Stimulated activated CD4-positive, alpha-beta T cell treated with anti-CD3 and anti-CD28 coated beads, Interleukin-12 subunit alpha, Interleukin-12 subunit beta, amount 100 ng/mL, for 24 hours (primary cell): ENCODE measurements at regions not wholly inside any gene's neighbourhood (a gene's known extent, or its start where the extent isn't known, plus 50 kb on each side); places are given as distances from the start of the nearest gene placed in this dataset.
"Not testable (repeated sequence)": the region's sequence is repeated elsewhere in the genome, so short reads cannot be mapped to it uniquely, and the experiment has no call there.

Source experiments
- DNase-seq, 2 experiments: peaks; one replicate each; pipeline ENCODE4 v3.0.0-alpha.2; 2020; ENCODE audit warnings: low read depth in 2 of 2

DNA sequence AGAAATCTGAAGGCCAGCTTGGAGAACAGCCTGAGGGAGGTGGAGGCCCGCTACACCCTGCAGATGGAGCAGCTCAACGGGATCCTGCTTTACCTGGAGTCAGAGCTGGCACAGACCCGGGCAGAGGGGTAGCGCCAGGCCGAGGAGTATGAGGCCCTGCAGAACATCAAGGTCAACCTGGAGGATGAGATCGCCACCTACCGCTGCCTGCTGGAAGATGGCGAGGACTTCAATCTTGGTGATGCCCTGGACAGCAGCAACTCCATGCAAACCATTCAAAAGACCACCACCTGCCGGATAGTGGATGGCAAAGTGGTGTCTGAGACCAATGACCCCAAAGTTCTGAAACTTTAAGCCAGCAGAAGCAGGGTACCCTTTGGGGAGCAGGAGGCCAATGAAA is 318.4 kb downstream of the ZFHX3 start:
- DNase-seq, result not testable (repeated sequence)

DNA sequence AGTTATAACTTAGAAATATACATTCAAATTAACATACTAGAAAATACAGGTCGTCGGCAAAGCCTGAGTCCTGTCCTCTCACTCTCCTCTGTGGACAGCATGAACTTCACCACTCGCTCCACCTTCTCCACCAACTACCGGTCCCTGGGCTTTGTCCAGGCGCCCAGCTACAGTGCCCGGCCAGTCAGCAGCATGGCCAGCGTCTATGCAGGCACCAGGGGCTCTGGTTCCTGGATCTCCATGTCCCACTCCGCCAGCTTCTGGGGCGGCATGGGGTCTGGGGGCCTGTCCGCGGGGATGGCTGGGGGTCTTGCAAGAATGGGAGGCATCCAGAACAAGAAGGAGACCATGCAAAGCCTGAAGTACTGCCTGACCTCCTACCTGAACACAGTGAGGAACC is 319.4 kb downstream of the ZFHX3 start:
- DNase-seq, result no peak

DNA sequence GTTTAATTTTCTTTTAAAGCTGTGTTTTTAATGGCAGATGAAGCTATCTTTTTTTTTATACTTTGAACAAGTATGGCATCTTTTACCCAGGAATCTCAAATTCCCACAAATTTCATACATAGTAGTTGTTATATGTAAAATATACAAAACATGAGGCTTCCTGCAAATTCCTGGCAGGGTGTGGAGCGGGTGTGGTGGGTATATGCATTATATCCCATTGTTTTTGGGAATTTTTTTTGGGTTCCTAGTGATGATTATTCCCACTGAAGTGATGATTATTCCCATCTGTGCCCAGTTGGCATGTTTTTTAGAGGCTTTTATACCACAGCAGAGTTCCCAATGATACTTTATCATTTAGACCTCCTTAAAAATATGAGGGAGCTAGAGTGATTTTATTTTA is 320.4 kb downstream of the ZFHX3 start:
- no peak for DNase-seq

DNA sequence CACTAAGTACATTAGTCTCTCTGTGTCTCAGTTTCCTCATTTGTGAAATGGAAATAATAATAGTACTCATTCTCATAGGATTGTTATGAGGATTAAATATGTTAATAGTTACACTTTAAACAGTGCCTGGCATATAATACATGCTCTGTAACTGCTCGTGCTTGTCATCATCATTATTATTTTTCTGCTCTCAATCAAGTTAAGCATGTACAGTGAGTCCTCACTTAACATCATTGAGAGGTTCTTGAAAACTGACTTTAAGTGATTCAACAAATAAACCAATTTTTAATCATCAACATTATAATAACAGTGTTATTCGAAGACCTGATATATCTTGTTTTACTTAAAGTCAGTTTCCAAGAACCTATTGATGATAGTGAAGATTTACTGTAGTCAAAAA is 322.3 kb downstream of the ZFHX3 start:
- DNase-seq, result no peak

DNA sequence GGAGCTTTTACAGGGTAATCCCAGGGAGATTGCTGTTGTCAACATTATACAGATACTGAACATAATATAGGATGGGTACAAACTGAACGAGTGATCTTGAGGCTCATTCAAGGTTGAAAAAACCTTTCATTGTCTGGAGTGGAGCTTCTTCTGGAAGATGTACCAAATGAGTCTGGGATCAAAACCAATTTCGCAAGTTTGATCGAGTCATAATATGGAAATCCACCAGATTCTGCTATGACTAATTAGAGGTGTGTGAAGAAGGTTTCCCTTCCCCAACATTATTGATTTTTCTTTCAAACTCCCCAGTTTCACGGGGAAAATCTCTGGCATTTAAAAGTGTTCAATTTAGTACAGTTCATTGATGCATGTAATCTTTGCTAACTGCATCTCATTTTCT is 324.1 kb downstream of the ZFHX3 start:
- DNase-seq, result no peak

DNA sequence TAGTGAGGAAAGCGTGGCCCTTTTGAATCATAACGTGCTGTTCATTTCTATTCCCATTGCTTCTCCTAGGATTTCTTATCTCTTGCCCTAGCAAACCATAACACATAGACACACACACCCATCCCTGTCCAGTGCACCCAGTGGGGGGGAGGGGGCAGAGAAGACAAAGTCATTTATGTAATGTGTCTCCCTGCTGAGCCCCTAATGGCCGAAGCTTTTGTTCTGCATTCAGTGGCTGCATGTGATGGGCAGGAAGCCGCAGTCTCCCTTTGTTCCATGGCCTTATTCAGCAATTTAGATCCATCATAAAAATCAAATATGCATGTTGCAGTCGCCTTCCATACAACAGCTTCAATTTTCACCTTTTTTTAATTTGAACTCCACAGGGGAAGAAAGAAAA is 325.4 kb downstream of the ZFHX3 start:
- DNase-seq, result no peak

DNA sequence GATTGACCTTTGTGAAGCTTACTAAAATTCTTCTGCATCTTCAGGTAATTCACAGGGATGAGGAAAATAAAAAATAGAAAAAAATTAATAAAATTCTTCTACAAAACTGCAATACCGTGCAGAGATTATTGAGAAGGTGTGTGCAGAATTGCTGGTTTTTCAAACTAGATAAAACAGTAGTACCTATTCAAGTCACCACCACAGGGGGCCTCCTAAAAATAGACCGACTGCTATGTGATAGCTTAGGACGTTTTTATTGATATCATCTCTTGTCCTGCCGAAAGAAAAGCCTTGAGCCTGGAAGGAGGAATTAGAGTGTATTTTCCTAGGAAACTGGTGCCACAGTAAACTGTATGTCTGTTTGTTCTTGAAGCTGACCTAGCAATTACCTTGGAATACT is 325.9 kb downstream of the ZFHX3 start:
- no peak for DNase-seq

DNA sequence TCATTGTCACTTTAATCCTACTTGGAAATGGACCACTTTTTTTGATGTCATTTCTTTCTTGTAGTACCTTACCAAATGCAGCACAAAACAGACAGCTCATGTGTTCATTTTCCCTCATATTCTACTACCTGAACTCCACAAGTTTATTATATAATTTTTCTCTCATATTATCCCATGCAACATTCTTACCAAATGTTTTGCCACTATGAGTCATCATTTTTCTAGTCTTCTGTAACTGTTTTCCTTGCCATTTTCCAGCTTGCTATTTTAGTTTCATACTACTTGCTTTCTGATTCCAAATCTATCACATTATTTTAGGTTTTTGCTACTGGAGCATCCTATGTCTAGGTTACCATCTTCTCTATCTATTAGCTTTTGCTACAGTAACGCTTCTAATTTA is 332.7 kb downstream of the ZFHX3 start:
- no peak for DNase-seq

DNA sequence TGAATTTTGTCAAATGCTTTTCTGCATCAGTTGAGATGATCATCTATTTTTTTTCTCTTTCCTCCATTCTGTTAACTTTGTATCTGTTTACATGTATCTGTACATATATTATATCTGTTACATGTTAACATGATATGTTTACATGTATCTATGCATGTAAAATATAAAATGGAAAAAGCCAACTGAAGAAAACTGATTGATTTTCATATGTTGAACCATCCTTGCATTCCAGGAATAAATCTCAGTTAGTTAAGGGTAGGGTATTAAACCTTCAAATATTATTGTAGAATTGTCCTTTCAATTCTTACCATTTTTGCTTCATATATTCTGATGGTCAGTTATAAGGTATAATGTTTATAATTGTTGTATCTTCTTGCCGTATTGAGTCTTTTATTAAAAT is 336.1 kb downstream of the ZFHX3 start:
- no peak for DNase-seq

DNA sequence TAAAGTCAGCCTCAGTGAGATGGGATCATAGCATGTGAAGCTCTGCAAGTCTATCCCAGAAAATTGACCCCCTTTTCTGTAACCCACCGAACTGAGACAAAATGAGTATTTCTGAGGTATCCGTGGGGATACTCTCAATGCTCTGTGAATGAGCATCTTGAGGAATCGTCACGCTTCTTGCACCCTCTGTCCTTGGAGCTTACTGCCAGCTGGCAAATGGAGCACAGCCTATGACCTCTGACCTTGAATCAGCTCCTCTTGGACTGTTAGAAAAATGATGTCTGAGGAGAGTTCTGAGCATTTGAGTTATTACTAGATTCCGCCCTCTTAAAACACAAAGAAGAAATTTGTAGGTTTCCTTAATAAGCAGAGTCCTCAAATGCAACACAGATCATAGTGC is 342.1 kb downstream of the ZFHX3 start:
- no peak for DNase-seq

DNA sequence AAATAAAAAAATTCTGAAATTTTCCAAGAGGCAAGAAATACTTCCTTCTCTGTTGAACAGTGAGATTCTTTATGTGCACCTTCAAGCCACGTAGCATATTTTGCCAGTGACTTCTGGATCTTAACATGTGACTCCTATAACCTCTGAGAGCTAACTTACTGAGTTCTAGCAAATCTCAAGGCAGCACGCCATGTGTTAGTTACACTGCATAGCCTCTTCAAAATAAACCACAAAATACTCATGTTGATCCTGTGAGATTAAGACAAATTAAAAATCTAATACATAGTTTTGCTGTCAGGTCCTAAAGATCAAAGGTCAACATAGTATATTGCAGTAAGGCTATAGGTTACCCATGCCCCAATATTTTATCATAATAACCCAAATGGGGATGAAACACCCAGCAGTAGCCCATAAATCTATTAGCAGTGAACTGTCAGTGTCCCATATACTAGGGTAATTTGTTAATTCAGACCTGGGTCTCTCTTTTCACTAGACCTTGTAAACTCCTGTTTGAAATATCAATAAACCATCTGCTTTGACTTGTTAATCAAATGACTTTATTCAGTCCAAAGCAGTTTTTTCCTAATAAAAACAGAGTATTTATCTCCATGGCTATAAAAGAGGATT is 343.1 kb downstream of the ZFHX3 start:
- DNase-seq, result no peak

DNA sequence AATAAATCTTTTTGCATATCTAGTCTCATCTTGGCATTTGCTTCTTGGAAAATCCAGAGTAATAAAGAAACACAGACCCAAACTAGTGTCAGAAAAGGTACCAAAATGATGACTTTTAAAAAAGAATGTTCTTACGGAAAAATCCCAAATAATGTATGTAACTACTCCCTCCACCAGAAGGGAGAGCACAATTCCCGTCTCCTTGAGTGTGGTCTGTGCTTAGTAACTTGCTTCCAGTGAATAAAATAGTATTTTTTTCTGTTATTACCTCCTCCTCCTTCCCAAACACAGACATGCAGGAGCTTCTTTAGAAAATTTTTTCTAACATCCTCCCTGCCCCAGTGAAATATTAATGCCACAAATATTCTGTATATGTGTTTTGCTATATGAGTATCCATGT is 358.1 kb downstream of the ZFHX3 start:
- DNase-seq, result no peak

DNA sequence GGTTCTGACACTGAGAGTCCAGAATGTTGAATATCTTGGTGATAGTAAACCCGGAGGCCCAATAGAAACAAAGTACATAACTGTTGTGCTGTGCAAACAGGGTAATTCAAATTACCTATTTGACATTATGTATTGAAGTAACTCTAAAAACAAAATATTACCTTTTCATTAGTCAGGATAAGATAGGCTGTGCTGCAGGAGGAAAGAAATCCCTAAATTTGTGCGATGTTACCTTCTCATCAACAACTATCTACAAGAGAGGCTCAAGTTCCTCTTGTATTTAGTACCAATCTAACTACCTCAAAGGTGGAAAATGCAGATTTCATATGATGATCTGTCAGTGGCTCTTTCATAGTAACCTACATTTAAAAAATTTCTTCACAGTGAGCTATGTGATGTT is 367.2 kb downstream of the ZFHX3 start:
- DNase-seq, result no peak

DNA sequence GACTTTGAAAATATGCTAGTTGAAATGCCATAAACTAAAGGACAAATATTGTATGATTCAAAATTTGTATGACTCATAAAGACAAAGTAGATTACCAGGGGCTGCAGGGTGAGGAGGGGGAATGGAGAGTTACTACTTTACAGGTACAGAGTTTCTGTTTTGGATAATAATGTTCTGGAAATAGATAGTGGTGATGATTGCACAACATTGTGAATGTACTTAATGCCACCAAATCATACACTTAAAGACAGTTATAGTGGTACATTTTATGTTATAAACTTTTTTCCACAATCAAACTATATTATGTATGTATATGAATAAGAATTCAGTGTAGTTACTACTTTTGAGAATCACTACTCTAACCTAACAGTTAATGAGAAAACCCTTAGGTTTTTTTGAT is 368.1 kb downstream of the ZFHX3 start:
- no peak for DNase-seq

DNA sequence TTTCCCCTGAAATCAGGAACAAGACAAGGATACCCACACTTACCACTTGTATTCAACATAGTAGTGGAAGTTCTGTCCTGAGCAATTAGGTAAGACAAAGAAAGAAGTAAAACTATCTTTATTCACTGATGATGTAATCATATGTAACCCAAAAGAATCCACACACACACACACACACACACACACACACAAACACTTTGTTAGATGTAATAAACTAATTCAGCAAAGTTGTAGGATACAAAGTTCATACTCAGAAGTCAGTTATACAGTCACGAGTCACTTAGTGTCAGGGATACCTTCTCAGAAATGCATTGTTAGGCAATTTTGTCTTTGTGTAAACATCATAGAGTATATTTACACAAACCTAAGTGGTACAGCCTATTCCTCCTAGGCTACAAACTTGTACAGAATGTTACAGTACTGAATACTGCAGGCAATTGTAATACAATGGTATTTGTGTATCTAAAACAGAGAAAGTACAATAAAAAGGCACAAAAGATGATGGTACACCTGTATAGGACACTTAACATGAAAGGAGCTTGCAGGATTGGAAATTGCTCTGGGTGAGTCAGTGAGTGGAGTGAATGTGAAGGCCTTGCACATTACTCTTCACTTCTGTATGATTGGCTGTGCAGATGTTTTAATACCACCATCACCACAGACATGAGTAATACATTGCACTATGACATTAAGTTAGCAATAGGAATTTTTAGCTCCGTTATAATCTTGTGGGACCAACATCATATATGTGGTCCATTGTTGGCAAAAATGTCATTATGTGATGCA is 370.1 kb downstream of the ZFHX3 start:
- DNase-seq, result no peak

DNA sequence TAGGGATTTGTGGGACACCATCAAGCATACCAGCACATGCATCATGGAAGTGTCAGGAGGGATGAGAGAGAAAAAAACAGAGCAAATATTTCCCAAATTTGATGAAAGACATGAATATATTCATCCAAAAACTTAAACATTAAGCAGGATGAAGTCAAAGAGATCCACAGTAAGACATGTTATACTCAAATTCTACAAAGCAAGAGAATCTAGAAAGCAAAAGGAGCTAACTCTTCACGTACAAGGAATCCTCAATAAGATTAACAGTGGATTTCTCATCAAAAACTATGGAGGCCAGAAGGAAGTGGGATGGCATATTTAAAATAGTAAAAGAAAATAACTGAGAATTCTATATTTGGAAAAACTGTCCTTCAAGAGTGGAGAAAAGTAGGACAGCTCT is 374.8 kb downstream of the ZFHX3 start:
- DNase-seq, result no peak

DNA sequence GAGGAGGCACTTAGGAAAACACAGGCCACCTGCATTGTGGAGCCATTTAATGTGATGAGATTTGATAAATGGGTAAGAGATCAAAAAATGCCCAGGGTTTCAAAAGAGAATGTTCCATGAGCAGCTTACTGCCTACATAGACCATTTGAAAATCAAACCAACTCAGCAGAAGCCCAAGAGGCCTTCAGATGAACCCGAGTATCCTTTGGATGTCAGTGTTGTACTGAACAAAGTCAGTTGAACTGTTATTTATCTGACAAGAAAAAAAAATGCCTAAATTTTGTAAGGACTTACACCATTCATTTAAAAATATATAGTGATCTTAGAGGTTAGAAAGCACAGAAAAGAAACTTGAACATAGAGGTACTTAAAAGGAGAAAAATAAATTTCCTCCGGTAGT is 381.7 kb downstream of the ZFHX3 start:
- DNase-seq, result no peak

DNA sequence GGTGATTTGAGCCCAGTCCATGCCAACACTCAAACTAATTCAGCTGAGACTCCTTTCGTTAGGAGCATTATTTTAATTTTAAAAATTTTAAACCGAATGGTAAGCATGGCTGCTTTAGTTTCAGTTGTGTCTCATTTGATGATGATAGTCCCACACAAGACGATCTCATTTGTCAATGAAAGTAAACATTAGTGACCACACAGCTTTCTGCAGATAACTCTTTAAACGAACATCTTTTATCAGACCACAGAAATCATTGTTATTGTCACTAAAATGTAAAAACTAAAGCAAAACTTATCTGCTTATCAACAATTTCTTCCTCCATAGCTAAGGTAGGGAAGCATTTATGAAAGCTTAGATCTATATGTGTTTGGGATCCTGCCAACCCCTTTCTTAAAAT is 382.2 kb downstream of the ZFHX3 start:
- DNase-seq, result no peak

DNA sequence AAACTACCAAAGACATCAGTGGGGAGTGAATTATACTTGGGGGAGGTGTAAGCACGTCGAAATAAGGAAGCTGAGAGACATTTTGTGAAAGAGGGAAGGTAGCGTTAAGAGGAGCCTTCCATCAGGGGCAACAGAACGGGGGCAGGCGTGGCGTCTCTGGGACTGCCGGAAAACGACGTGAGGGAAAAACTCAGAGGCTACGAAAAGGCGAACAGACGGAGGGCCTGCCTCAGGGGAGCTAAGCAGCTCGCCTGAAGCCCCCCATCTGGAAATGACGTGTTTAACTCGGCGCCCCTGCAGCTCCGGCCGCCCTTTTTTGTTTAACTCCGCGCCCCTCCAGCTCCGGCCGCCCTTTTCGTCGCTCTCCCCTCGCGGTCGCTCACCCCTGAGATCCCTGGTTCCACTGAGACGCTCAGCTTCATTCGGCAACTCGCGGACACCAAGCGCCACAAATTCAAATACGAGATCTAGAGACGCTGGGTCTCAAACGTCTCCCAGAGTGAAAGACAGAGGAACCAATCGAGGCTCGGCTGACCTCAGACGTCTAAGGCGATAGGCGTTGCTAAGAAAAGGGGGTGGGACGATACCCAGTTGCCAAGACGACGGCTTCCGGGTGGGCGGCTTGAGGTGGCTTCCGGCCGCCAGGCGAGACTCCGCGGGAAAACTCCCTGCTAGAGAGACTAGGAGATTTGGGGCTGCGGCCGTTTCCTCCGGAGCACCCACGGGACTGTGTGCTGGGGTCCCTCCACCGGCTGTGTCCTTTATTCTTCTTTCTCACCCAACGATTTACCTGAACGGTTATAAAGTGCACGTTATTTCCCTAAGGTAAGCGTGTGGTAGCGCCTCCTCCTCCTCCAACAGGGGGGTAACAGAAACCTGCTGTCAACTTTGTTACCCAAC is 383.2 kb downstream of the ZFHX3 start:
- peak; percentile 87 to 92 for DNase-seq

DNA sequence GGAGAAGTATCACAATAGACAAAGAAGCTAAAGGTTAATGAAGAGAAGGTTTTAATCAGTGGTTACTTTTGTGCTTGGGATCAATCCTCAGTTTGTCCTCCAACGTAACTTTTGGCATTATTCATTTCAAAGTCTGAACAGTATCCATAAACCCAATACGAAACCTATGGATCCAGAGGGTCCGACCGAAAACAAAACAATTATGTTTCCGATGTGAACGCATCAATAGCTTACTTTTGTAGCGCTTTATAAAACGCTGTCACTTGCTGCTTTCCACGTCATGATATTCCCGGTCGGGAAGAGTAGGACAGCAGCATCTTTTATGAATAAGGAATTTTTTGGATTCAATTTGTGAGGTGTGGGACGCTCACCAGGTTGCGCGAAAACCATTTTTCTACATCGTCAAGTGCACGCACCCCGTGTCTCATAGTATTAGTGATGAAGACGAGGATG is 383.8 kb downstream of the ZFHX3 start:
- no peak for DNase-seq

DNA sequence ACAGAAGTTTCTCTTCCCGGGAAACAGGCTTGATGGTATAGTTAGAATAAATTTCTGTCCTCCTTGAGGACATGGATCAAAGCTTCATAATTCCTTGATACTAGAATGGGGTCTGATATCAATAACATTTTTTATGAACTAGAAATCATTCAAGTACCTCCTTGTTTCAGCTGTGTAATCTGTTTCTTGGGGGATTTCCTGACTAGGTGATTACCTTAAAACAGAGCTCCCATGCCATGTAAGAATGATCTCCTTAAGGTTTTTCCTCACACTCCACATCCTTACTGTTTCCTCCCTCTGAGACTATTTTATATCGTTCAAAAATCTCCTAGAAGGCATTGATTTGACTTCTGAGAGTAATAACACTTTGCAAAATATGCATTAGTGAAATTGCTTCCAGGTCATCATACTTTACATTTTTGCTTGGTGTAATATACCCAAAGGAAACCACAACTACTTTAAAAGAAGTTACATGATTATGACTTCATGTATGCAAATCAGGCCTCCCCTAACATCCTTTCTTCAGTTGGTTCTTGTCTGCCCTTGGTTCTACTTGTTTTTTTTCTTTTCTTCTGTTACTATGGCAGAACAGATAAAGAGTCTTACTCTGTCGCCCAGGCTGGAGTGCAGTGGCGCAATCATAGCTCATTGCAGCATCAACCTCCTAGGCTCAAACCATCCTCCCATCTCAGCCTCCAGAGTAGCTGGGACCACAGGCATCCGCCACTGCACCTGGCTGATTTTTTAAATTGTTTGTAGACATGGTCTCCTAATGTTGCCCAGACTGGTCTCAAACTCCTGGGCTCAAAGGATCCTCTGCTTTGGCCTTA is 388.8 kb downstream of the ZFHX3 start:
- no peak for DNase-seq

DNA sequence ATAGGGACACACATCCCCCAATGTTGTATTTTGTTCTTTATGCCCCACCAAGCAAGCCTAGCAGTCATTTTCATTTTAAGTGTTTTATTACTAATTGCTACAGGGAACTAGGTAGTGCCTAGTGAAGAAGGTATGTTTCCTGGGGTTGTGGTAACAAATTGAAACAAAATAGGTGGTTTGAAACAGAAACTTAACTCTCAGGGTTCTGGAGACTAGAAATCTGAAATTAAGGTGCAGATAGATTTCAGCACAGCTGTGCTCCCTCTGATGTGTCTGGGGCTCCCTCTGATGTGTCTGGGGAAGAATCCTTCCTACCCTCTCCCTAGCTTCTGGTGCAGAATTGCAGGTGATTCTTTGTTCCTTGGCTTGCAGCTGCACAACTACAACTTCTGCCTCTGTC is 390.1 kb downstream of the ZFHX3 start:
- no peak for DNase-seq
